ENCODE measurements at regions not wholly inside any gene's neighbourhood (a gene's known extent, or its start where the extent isn't known, plus 50 kb on each side); places are given as distances from the start of the nearest gene placed in this dataset.

DNA sequence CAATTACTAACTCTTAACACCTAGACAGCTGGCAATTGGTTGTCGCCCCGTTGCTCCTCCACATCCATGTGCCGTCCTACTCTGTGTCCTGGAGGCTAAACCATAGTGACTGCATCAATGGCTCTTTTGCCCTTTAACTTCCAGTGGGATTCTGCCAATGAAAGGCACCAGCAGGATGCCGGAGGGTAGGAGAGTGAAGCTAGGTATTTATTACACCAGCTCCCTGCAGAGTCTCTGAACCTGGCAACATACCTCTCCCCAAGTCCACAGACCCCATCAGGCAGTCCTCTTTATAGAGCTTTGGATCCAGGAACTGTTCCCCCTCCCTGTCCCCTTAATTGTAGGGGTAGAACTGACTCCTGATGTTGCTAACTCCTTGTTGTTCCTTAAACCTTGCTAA is 426.8 kb downstream of the HNRNPD start:
- intact Hi-C loops (cut with DNase I; ENCODE audit: low total_unique reads) = no loop called here
- no peaks in the 10 kb centered on the region for H3K36me3 ChIP-seq
- no peaks in the 10 kb centered on the region for H3K9me3 ChIP-seq
- H3K27me3 ChIP-seq (replicated peaks in 1 of 7) = peaks cover 0 to 6% (median 0%) of the 10 kb centered on the region in 7 donors
- H3K4me1 ChIP-seq = no peaks in the 10 kb centered on the region
- TF ChIP-seq, protein P1, sequence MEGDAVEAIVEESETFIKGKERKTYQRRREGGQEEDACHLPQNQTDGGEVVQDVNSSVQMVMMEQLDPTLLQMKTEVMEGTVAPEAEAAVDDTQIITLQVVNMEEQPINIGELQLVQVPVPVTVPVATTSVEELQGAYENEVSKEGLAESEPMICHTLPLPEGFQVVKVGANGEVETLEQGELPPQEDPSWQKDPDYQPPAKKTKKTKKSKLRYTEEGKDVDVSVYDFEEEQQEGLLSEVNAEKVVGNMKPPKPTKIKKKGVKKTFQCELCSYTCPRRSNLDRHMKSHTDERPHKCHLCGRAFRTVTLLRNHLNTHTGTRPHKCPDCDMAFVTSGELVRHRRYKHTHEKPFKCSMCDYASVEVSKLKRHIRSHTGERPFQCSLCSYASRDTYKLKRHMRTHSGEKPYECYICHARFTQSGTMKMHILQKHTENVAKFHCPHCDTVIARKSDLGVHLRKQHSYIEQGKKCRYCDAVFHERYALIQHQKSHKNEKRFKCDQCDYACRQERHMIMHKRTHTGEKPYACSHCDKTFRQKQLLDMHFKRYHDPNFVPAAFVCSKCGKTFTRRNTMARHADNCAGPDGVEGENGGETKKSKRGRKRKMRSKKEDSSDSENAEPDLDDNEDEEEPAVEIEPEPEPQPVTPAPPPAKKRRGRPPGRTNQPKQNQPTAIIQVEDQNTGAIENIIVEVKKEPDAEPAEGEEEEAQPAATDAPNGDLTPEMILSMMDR (IDR thresholded peaks at IDR 0.05 in 8 of 11, conservative IDR thresholded peaks at IDR 0.05 in 3 of 11) = no peak
- TF ChIP-seq POLR2AphosphoS5 (IDR thresholded peaks at IDR 0.05) (no peak), POLR2A (IDR thresholded peaks at IDR 0.05) (no peak)
- WGBS, 5 donors = 63 to 72% (median 69%) methylated on average over 4 of the region's 4 CpGs
- no peak overlapping the region for H3K27ac ChIP-seq
- H3K4me3 ChIP-seq = no peak overlapping the region
- no peak for DNase-seq

- DNase-seq = no peak
- Histone ChIP-seq H3K4me3 (no peak overlapping the region), H3K27ac (no peak overlapping the region), H3K4me1 (no peaks in the 10 kb centered on the region), H3K27me3 (replicated peaks in 1 of 7) (no peaks in the 10 kb centered on the region), H3K36me3 (no peaks in the 10 kb centered on the region), H3K9me3 (peaks cover 0 to 4% (median 0%) of the 10 kb centered on the region in 8 donors)
- 77 to 95% (median 83%) methylated on average over 3 of the region's 3 CpGs for WGBS, 5 donors
- TF ChIP-seq, protein P1 (IDR thresholded peaks at IDR 0.05 in 8 of 11, conservative IDR thresholded peaks at IDR 0.05 in 3 of 11) = no peak
- TF ChIP-seq POLR2A (IDR thresholded peaks at IDR 0.05) (no peak), POLR2AphosphoS5 (IDR thresholded peaks at IDR 0.05) (no peak)
- intact Hi-C loops (cut with DNase I; ENCODE audit: low total_unique reads) = no loop called here
These were observed 443.1 kb downstream of the HNRNPD start for GRCh38 chr4:81930506-81931238.

- no peak for DNase-seq
- Histone ChIP-seq H3K4me1 (no peaks in the 10 kb centered on the region), H3K27ac (no peak overlapping the region), H3K27me3 (replicated peaks in 1 of 7) (no peaks in the 10 kb centered on the region), H3K36me3 (no peaks in the 10 kb centered on the region), H3K4me3 (no peak overlapping the region), H3K9me3 (no peaks in the 10 kb centered on the region)
- TF ChIP-seq, protein P1 (IDR thresholded peaks at IDR 0.05 in 8 of 11, conservative IDR thresholded peaks at IDR 0.05 in 3 of 11) = no peak
- no peak for TF ChIP-seq POLR2AphosphoS5 (IDR thresholded peaks at IDR 0.05)
- no peak for TF ChIP-seq POLR2A (IDR thresholded peaks at IDR 0.05)
- intact Hi-C loops (cut with DNase I; ENCODE audit: low total_unique reads) = no loop called here
- 47 to 62% (median 53%) methylated on average over 2 of the region's 2 CpGs for WGBS, 5 donors
These were observed 450.7 kb downstream of the HNRNPD start for GRCh38 chr4:81923140-81923539.

DNA sequence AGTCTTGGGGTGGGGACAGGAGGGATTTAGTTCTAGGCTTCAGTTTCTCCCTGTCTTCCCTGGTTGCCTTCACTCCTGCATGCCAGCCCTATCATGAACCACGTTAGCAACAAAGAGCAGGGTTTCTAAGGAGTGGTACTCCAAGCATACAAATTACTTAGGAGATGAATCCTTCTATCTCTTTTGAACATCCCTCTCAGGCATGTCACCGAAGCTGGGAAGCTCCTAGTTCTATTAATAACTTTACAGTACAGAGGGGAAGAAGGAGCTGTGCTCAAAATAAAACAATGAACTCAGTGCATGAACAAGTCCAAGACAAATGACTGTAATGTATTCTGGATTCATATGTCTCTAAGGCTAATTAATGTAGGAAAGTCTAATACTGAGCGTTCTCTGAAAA is 450.6 kb upstream of the RASGEF1B start:
- intact Hi-C loops (cut with DNase I; ENCODE audit: low total_unique reads) = no loop called here
- no peak for DNase-seq
- H3K4me1 ChIP-seq = no peaks in the 10 kb centered on the region
- no peak overlapping the region for H3K4me3 ChIP-seq
- no peak overlapping the region for H3K27ac ChIP-seq
- no peaks in the 10 kb centered on the region for H3K36me3 ChIP-seq
- no peaks in the 10 kb centered on the region for H3K9me3 ChIP-seq
- 57 to 87% (median 71%) methylated on average over 3 of the region's 3 CpGs for WGBS, 5 donors
- TF ChIP-seq, protein P1 (IDR thresholded peaks at IDR 0.05 in 8 of 11, conservative IDR thresholded peaks at IDR 0.05 in 3 of 11) = no peak
- no peak for TF ChIP-seq POLR2A (IDR thresholded peaks at IDR 0.05)
- TF ChIP-seq POLR2AphosphoS5 (IDR thresholded peaks at IDR 0.05) = no peak
- no peaks in the 10 kb centered on the region for H3K27me3 ChIP-seq (replicated peaks in 1 of 7)

Data from spleen (tissue), 11 donors.